ENCODE measurements at regions not wholly inside any gene's neighbourhood (a gene's known extent, or its start where the extent isn't known, plus 50 kb on each side); places are given as distances from the start of the nearest gene placed in this dataset.

DNA sequence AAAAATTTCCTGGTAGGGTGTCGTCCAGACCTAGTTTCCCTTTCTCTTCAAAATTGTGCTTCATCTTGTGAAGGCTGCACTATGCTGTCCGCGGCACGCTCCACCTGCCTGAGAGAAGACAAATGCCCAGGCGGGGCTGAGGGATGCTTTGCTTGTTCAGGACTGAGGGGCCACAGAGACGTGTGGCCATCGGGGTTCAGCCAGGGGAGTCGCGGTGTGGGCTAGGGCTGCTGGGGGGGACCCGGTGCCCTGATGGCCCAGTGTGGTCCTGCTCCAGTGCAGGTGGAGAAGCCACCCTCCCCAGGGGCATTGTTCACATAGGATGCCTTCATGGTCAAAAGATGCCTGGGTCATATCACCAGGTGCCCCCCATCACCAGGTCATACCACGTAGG is 107.8 kb upstream of the SHH start:
- ChIA-PET POLR2A (no interaction called here), CTCF (interaction anchor here (1.1 to 1.5 kb wide), 2 partner anchors 11 to 56 kb away, joined by 4 to 7 read pairs; no protein-coding TSS in a partner anchor)
- Histone ChIP-seq H3K4me3 (no peak overlapping the region), H3K9me3 (no peaks in the 10 kb centered on the region), H3K4me2 (peak overlapping the region; percentile 76), H3K4me1 (peaks cover 37% of the 10 kb centered on the region), H3K27ac (peak overlapping the region; percentile 90 to 93)
- WGBS (ENCODE audit: missing lambda C conversion rate), result 96% methylated on average over 11 of the region's 11 CpGs
- TF ChIP-seq ESRRA (IDR thresholded peaks at IDR 0.05; ENCODE audit: borderline replicate concordance, low read length) (no peak), SMC3 (IDR thresholded peaks at IDR 0.05) (no peak), ZSCAN20 (CRISPR knock-in tag; IDR thresholded peaks at IDR 0.05) (no peak), FOXS1 (CRISPR knock-in tag; IDR thresholded peaks at IDR 0.05) (no peak)
- ATAC-seq (no peak), FAIRE-seq (no peak), DNase-seq (ENCODE audit: low read depth in 1 of 2, low spot score in 1 of 2) (no peak)

- ATAC-seq, result peak; percentile 75 to 77
- Histone ChIP-seq H3K9me3 (no peaks in the 10 kb centered on the region), H3K4me3 (no peak overlapping the region), H3K4me1 (peaks cover 36% of the 10 kb centered on the region), H3K4me2 (peak overlapping the region; percentile 76), H3K27ac (peak overlapping the region; percentile 90 to 93)
- peak in 1 of 2 experiments; percentile 26 for DNase-seq (ENCODE audit: low read depth in 1 of 2, low spot score in 1 of 2)
- ChIA-PET CTCF (no interaction called here), POLR2A (no interaction called here)
- no peak for FAIRE-seq
- TF ChIP-seq, protein P1, sequence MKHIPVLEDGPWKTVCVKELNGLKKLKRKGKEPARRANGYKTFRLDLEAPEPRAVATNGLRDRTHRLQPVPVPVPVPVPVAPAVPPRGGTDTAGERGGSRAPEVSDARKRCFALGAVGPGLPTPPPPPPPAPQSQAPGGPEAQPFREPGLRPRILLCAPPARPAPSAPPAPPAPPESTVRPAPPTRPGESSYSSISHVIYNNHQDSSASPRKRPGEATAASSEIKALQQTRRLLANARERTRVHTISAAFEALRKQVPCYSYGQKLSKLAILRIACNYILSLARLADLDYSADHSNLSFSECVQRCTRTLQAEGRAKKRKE (CRISPR knock-in tag; IDR thresholded peaks at IDR 0.05; ENCODE audit: low read depth), result no peak
- TF ChIP-seq HOXB13 (CRISPR knock-in tag; IDR thresholded peaks at IDR 0.05; ENCODE audit: low read depth) (no peak), JUNB (IDR thresholded peaks at IDR 0.05) (peak; percentile 6; the same call in 1 of the 2 replicates), EHMT2 (IDR thresholded peaks at IDR 0.05; ENCODE audit: low read depth) (no peak), ESRRA (IDR thresholded peaks at IDR 0.05; ENCODE audit: borderline replicate concordance, low read length) (no peak), JUN (IDR thresholded peaks at IDR 0.05) (no peak)
- 39% methylated on average over 8 of the region's 13 CpGs for WGBS (ENCODE audit: missing lambda C conversion rate)
Measured at GRCh38 chr7:155919391-155920067, 107.3 kb upstream of the SHH start.

DNA sequence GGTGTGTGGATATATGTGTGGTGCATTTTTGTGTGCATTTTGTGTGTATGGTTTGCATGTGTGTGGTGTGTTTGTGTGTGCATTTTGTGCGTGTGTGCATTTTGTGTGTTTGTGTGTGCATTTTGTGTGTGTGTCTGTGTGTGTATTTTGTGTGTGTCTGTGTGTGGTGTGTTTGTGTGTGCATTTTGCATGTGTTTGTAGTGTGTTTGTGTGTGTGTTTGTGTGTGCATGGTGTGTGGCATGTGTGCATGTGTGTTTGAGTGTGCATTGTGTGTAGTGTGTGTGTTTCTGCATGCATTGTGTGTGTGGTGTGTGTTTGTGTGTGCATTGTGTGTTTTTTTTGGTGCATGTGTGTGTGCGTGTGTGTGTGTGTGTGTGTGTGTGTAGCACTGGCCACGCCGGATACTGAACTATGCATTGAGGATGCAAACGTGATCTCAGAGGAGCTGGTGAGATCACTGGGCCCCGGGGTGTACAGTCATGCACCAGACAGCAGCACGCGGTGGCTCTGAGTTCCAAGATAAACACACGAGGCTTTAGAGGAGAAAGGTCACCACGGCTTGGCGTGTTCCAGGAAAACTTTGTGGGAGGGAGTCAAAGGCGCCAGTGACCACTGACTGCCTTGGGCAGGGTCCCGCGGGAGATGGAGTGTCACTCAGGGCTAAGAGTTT is 106.6 kb upstream of the SHH start:
- peak overlapping the region; percentile 11; the same call in 1 of the 3 replicates for H3K4me3 ChIP-seq
- FAIRE-seq (no peak), ATAC-seq (peak; percentile 94 to 96), DNase-seq (ENCODE audit: low read depth in 1 of 2, low spot score in 1 of 2) (peak; percentile 90 to 95)
- no peaks in the 10 kb centered on the region for H3K9me3 ChIP-seq
- H3K4me1 ChIP-seq, result peaks cover 36% of the 10 kb centered on the region
- CTCF ChIA-PET, result no interaction called here
- POLR2A ChIA-PET, result interaction anchor here (0.5 kb wide), 1 partner anchor 468 kb away, joined by 3 read pairs; no protein-coding TSS in a partner anchor
- peak overlapping the region; percentile 90 to 93 for H3K27ac ChIP-seq
- 8% methylated on average over 12 of the region's 14 CpGs for WGBS (ENCODE audit: missing lambda C conversion rate)
- peak overlapping the region; percentile 76 for H3K4me2 ChIP-seq
- no peak for TF ChIP-seq CBX8 (IDR thresholded peaks at IDR 0.05)
- TF ChIP-seq RNF2 (IDR thresholded peaks at IDR 0.05; ENCODE audit: borderline replicate concordance, low read depth), result no peak
- no peak for TF ChIP-seq ESRRA (IDR thresholded peaks at IDR 0.05; ENCODE audit: borderline replicate concordance, low read length)
- peak in 1 of 2 experiments; percentile 66; a peak in 1 of 4 replicates for TF ChIP-seq CEBPB (IDR thresholded peaks at IDR 0.05)
- no peak for TF ChIP-seq POLR2AphosphoS2 (conservative IDR thresholded peaks at IDR 0.05; ENCODE audit: low read length)
- no peak for TF ChIP-seq HOXA7 (CRISPR knock-in tag; IDR thresholded peaks at IDR 0.05)
- peak; percentile 95 for TF ChIP-seq E2F6 (IDR thresholded peaks at IDR 0.05; ENCODE audit: borderline replicate concordance, low read depth)
- TF ChIP-seq, protein P2, sequence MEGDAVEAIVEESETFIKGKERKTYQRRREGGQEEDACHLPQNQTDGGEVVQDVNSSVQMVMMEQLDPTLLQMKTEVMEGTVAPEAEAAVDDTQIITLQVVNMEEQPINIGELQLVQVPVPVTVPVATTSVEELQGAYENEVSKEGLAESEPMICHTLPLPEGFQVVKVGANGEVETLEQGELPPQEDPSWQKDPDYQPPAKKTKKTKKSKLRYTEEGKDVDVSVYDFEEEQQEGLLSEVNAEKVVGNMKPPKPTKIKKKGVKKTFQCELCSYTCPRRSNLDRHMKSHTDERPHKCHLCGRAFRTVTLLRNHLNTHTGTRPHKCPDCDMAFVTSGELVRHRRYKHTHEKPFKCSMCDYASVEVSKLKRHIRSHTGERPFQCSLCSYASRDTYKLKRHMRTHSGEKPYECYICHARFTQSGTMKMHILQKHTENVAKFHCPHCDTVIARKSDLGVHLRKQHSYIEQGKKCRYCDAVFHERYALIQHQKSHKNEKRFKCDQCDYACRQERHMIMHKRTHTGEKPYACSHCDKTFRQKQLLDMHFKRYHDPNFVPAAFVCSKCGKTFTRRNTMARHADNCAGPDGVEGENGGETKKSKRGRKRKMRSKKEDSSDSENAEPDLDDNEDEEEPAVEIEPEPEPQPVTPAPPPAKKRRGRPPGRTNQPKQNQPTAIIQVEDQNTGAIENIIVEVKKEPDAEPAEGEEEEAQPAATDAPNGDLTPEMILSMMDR (IDR thresholded peaks at IDR 0.05), result no peak
- TF ChIP-seq, protein P3, sequence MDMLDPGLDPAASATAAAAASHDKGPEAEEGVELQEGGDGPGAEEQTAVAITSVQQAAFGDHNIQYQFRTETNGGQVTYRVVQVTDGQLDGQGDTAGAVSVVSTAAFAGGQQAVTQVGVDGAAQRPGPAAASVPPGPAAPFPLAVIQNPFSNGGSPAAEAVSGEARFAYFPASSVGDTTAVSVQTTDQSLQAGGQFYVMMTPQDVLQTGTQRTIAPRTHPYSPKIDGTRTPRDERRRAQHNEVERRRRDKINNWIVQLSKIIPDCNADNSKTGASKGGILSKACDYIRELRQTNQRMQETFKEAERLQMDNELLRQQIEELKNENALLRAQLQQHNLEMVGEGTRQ (IDR thresholded peaks at IDR 0.05), result no peak
- TF ChIP-seq KDM1A (IDR thresholded peaks at IDR 0.05; ENCODE audit: low read depth), result no peak
- no peak for TF ChIP-seq RCOR1 (IDR thresholded peaks at IDR 0.05; ENCODE audit: low read depth, low read length)
- TF ChIP-seq RARB (CRISPR knock-in tag; IDR thresholded peaks at IDR 0.05), result no peak
- no peak for TF ChIP-seq KDM5A (IDR thresholded peaks at IDR 0.05)
- no peak for TF ChIP-seq SREBF2 (IDR thresholded peaks at IDR 0.05)
- TF ChIP-seq, protein P4, sequence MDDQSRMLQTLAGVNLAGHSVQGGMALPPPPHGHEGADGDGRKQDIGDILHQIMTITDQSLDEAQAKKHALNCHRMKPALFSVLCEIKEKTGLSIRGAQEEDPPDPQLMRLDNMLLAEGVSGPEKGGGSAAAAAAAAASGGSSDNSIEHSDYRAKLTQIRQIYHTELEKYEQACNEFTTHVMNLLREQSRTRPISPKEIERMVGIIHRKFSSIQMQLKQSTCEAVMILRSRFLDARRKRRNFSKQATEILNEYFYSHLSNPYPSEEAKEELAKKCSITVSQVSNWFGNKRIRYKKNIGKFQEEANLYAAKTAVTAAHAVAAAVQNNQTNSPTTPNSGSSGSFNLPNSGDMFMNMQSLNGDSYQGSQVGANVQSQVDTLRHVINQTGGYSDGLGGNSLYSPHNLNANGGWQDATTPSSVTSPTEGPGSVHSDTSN (IDR thresholded peaks at IDR 0.05), result peak; percentile 28; the same call in 1 of the 2 replicates
- TF ChIP-seq, protein P5, sequence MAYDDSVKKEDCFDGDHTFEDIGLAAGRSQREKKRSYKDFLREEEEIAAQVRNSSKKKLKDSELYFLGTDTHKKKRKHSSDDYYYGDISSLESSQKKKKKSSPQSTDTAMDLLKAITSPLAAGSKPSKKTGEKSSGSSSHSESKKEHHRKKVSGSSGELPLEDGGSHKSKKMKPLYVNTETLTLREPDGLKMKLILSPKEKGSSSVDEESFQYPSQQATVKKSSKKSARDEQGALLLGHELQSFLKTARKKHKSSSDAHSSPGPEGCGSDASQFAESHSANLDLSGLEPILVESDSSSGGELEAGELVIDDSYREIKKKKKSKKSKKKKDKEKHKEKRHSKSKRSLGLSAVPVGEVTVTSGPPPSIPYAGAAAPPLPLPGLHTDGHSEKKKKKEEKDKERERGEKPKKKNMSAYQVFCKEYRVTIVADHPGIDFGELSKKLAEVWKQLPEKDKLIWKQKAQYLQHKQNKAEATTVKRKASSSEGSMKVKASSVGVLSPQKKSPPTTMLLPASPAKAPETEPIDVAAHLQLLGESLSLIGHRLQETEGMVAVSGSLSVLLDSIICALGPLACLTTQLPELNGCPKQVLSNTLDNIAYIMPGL (CRISPR knock-in tag; IDR thresholded peaks at IDR 0.05; ENCODE audit: borderline replicate concordance), result no peak
- peak; percentile 55; the same call in 2 of the 3 replicates for TF ChIP-seq SMC3 (IDR thresholded peaks at IDR 0.05)
